Suppressor macrophage (primary cell): ENCODE measurements at regions not wholly inside any gene's neighbourhood (a gene's known extent, or its start where the extent isn't known, plus 50 kb on each side); places are given as distances from the start of the nearest gene placed in this dataset.
"Not testable (repeated sequence)": the region's sequence is repeated elsewhere in the genome, so short reads cannot be mapped to it uniquely, and the experiment has no call there.

Source experiments
- DNase-seq, 4 experiments: peaks; one replicate each; pipeline ENCODE4 v3.0.0-alpha.2; 2020 to 2022

- no peak for DNase-seq
Observed at GRCh38 chr7:9226500-9226899, 793.1 kb downstream of the NXPH1 start.

GRCh38 chr7:9231630-9232121 lies 798.3 kb downstream of the NXPH1 start:
- DNase-seq: no peak

- DNase-seq: no peak
Observed at GRCh38 chr7:9240001-9240400, 806.6 kb downstream of the NXPH1 start.

- no peak for DNase-seq
Observed at GRCh38 chr7:9241826-9242225, 808.4 kb downstream of the NXPH1 start.

DNA sequence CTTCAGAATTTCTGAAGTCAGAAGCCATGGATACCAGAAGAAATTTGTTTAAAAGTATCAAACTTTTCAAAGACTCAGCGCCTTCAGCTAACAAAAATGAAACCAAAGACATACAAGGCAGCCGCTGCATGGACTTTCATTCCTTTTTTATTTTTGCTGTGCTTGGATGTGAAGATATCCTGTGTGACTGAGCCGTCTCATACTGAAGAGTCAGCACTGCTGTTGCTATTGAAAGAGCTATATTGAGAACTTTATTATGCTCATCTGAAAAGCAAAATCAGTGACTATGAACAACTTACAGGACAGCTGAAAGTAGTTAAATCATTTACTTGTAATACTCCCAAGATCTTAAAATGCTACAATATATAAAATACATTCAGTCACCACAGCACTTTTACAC lies 809.2 kb downstream of the NXPH1 start:
- no peak for DNase-seq

GRCh38 chr7:9250876-9251275 lies 817.5 kb downstream of the NXPH1 start:
- no peak for DNase-seq

GRCh38 chr7:9264395-9264794 lies 831.0 kb downstream of the NXPH1 start:
- DNase-seq: no peak

- no peak for DNase-seq
Observed at GRCh38 chr7:9280088-9280487, 846.7 kb downstream of the NXPH1 start.

DNA sequence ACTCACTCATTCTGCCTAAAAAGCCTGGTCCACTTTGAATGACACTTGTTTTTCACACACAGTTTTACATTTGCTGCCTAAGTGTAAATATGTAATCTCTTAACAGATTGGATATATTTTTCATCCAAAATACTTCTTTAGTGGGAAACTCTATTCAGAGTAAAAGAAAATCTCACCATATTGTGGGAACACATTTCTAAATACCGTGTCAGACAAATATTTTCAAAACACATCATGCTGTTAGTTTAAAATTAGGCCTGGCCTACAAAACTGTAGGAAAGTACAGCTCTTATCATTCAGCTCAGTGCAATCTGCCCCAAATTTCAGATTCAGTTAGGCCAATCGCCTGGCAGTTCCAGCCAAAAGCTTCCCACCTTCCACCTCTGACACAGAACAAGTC lies 849.8 kb downstream of the NXPH1 start:
- DNase-seq: no peak

GRCh38 chr7:9302436-9302835 lies 869.0 kb downstream of the NXPH1 start:
- no peak for DNase-seq

- DNase-seq: no peak
Observed at GRCh38 chr7:9307131-9307530, 873.7 kb downstream of the NXPH1 start.

DNA sequence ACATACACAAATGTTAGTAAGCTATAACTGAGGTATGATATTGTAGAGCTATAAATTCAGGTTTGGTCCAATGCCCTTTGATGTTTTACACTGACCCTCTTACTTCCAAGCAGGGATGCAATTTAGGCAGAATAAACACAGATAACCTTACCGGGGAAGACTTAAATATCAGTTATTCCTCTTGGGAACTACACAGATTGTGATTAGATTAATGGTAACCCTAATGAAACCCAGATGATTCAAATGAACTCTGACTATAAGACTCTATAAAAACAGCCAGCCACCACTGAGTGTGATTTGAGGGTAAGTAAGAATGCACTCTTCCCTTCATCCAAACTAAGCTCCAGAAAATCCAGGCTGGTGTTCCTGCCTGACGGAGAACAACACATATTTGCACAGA lies 891.1 kb downstream of the NXPH1 start:
- no peak for DNase-seq

DNA sequence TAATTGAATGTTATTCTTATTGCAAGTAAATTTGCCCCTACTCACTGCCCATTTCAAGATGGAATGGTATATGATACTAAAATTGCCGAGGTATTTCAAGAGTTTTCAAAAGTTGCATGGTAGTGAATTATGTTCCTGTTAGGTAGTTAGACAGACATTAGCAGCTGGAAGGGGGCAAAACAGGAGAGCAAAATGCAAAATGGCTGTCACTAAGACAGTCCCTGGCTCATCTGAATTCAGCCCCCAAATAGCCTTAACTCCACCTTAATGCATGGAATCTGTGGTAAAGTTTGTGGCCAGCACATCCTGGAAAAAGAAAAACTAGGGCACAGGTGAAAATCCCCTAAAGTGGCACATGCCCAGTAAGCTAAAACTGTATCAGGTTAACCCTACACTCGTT lies 894.9 kb downstream of the NXPH1 start:
- DNase-seq: no peak

- no peak for DNase-seq
Observed at GRCh38 chr7:9349625-9350024, 916.2 kb downstream of the NXPH1 start.

DNA sequence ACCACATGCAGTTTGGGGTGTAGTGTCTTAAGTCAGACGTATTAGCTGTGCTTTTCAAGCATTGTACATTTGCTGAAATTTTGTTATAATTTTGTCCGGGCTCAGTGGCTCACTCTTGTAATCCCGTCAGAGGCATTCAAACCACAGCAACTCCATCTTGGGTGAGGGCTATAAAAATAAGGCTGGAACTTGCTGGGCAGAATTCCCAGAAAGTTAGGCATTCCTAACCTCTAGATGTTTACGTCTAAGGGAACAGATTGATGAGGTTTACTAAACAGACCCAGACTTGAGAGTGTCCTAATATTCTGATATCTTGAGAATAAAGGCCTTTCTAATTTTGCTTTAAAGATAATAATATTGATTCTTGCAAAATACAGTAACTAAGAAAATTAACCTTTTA lies 957.8 kb downstream of the NXPH1 start:
- no peak for DNase-seq

GRCh38 chr7:9391984-9392383 lies 958.6 kb downstream of the NXPH1 start:
- no peak for DNase-seq

- DNase-seq: not testable (repeated sequence)
Observed at GRCh38 chr7:9404386-9404785, 971.0 kb downstream of the NXPH1 start.

DNA sequence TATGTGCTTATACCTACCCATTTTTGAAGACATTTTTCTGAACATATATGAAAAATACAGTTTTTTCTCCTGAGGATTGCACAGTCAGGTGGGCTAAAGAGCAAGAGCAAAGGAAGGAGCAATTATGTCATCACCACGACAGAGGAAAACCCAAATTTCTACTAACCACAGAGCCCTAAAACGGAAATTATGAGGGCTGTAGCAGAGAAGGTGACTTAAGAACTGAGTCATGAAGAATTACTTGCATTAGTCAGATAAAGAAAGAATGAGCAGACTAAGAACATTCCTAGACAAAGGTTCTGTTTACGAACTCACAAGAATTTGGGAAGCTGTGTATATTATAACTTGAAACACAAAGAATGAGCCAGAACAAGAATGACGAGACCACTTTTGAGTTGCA lies 974.4 kb downstream of the NXPH1 start:
- no peak for DNase-seq

GRCh38 chr7:9453521-9453920 lies 1020.1 kb downstream of the NXPH1 start:
- no peak for DNase-seq

DNA sequence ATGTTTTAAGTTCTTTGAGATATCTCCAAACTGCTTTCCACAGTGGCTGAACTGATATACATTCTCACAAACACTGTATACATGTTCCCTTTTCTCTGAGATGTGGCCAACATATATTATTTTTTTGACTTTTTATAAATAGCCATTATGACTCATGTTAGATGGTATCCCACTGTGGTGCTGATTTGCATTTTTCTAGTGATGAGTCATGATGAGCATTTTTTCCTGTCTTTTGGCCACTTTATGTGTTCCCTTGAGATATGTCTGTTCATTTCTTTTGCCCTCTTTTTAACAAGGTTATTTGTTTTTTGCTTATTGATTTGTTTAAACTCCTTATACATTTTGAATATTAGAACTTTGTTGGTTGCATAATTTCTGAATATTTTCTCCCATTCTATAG lies 1055.1 kb downstream of the NXPH1 start:
- DNase-seq: peak in 2 of 4 experiments; percentile 10 to 38

GRCh38 chr7:9498303-9498702 lies 1064.9 kb downstream of the NXPH1 start:
- no peak for DNase-seq

DNA sequence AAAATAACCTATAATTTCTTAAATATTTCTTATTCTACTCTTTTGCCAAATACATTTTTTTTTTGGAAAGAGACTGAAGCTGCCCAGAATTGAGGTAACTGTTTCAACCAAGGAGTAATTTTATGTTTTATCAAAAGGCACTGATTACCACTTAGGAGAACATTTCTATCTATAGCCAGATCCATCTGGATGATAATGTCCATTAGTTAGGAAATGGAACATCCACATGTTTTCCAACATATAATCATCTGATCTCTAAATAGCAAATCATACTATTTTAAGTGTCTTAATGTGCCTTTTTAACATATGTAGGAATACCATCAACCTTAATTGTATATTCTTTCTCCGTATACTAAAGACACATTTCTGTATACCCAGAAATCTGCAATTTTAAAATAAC lies 1068.9 kb downstream of the NXPH1 start:
- no peak for DNase-seq

DNA sequence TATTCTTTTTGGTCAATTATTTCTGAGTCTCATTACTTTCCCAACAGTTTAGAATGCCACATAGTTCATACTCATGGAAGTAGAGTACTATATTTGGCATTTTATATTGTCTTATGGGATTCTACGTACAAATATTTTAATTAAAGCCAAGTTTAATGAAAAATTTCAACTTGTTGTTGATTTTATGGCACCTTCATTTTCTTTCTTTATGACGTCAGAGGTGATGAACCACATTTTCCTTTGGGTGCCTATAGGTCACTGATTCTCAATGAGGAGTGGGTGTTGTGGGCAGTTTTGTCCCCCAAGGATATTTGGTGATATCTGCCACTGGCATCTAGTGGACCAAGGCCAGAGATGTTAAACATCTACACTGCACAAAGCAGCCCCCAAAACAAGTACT lies 1071.3 kb downstream of the NXPH1 start:
- no peak for DNase-seq

GRCh38 chr7:9505516-9505915 lies 1072.1 kb downstream of the NXPH1 start:
- DNase-seq: no peak

- no peak for DNase-seq
Observed at GRCh38 chr7:9507290-9507689, 1073.9 kb downstream of the NXPH1 start.

DNA sequence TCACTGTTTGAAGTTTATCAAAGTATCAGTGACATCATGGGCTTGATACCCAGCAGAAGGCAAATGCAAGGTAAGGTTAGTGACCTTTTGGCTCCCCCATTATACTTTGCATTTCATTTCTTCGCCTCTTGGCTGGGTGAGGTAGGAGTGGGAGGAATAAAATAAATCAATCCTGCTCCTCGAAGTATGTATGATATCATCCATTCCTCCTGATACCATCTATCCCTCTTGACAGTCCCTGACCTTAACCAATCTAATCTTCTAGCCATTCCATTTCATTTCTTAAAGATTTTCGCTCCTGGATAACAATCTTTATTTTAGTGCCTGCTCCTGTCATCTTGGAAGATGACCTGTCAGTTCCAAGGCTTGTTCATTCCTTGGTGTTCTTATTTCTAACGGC lies 1083.3 kb downstream of the NXPH1 start:
- no peak for DNase-seq
